ENCODE measurements at regions not wholly inside any gene's neighbourhood (a gene's known extent, or its start where the extent isn't known, plus 50 kb on each side); places are given as distances from the start of the nearest gene placed in this dataset.

GRCh38 chr12:123092866-123093265 is 58.0 kb downstream of the PITPNM2 start:
- peaks cover 40% of the 10 kb centered on the region for H3K4me1 ChIP-seq (ENCODE audit: control insufficient read depth, insufficient read depth, low read length)
- no peak overlapping the region for H3K4me3 ChIP-seq (ENCODE audit: low read depth, low read length)
- WGBS (ENCODE audit: insufficient coverage), result 100% methylated on average over 2 of the region's 4 CpGs
- no peaks in the 10 kb centered on the region for H3K36me3 ChIP-seq (ENCODE audit: control insufficient read depth, insufficient read depth, low read length)
- no peak overlapping the region for H3K27ac ChIP-seq (ENCODE audit: low read depth, low read length)
- no peaks in the 10 kb centered on the region for H3K9me3 ChIP-seq (ENCODE audit: control insufficient read depth, insufficient read depth, low read length)
- H3K27me3 ChIP-seq (ENCODE audit: control insufficient read depth, insufficient read depth, low read length), result no peaks in the 10 kb centered on the region
- no peak for DNase-seq (ENCODE audit: low read depth in 4 of 6, low spot score in 6 of 6)

GRCh38 chr12:123091230-123092150 is 59.4 kb downstream of the PITPNM2 start:
- 93% methylated on average over 7 of the region's 8 CpGs for WGBS (ENCODE audit: insufficient coverage)
- DNase-seq (ENCODE audit: low read depth in 4 of 6, low spot score in 6 of 6), result no peak
- Histone ChIP-seq H3K27ac (ENCODE audit: low read depth, low read length) (no peak overlapping the region), H3K4me1 (ENCODE audit: control insufficient read depth, insufficient read depth, low read length) (peaks cover 28% of the 10 kb centered on the region), H3K4me3 (ENCODE audit: low read depth, low read length) (no peak overlapping the region), H3K27me3 (ENCODE audit: control insufficient read depth, insufficient read depth, low read length) (no peaks in the 10 kb centered on the region), H3K36me3 (ENCODE audit: control insufficient read depth, insufficient read depth, low read length) (no peaks in the 10 kb centered on the region), H3K9me3 (ENCODE audit: control insufficient read depth, insufficient read depth, low read length) (no peaks in the 10 kb centered on the region)

DNA sequence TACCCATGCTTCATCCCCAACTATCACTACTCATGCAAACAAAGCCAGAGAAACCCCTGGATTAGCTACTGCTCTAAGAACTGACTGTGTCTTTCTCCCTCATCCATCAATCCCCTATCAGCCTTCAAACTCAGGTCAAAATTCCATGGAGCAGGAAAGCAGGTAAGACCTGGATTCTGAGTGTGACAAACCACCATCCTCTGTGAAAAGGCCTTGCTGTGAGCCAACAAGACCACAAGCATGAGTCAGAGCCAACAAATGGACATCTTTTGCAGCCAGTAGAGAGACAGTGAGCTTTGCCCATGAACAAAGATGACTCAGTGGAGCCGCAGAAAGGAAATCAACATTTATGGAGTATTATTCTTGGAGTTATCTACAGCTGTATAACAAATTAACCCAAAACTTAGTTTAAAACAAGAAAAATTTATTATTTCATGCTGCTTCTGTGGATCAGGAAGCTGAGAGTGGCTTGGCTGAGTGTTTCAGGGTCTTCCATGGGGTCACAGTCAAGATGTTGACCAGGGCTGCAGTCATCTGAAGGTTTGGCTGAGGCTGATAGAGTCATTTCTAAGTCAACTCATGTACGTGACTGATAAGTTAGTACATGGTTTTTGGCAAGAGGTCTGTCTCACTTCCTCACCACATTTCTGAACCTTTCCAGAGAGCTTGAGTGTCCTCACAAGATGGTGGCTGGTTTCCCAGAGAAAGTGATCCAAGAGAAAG is 61.1 kb downstream of the PITPNM2 start:
- H3K27ac ChIP-seq (ENCODE audit: low read depth, low read length), result no peak overlapping the region
- no peaks in the 10 kb centered on the region for H3K27me3 ChIP-seq (ENCODE audit: control insufficient read depth, insufficient read depth, low read length)
- H3K9me3 ChIP-seq (ENCODE audit: control insufficient read depth, insufficient read depth, low read length), result no peaks in the 10 kb centered on the region

GRCh38 chr12:123089140-123089539 is 61.8 kb downstream of the PITPNM2 start:
- H3K4me1 ChIP-seq (ENCODE audit: control insufficient read depth, insufficient read depth, low read length), result peaks cover 21% of the 10 kb centered on the region
- H3K27me3 ChIP-seq (ENCODE audit: control insufficient read depth, insufficient read depth, low read length), result no peaks in the 10 kb centered on the region
- DNase-seq (ENCODE audit: low read depth in 4 of 6, low spot score in 6 of 6), result no peak
- no peaks in the 10 kb centered on the region for H3K36me3 ChIP-seq (ENCODE audit: control insufficient read depth, insufficient read depth, low read length)
- no peak overlapping the region for H3K27ac ChIP-seq (ENCODE audit: low read depth, low read length)
- H3K4me3 ChIP-seq (ENCODE audit: low read depth, low read length), result no peak overlapping the region
- H3K9me3 ChIP-seq (ENCODE audit: control insufficient read depth, insufficient read depth, low read length), result no peaks in the 10 kb centered on the region
- 94% methylated on average over 5 of the region's 6 CpGs for WGBS (ENCODE audit: insufficient coverage)

More for the DNA sequence above, 61.1 kb downstream of the PITPNM2 start:
- Histone ChIP-seq H3K36me3 (ENCODE audit: control insufficient read depth, insufficient read depth, low read length) (no peaks in the 10 kb centered on the region), H3K4me1 (ENCODE audit: control insufficient read depth, insufficient read depth, low read length) (peaks cover 23% of the 10 kb centered on the region), H3K4me3 (ENCODE audit: low read depth, low read length) (no peak overlapping the region)
- no CpG with 5 or more reads among the region's 2 CpGs for WGBS (ENCODE audit: insufficient coverage)
- no peak for DNase-seq (ENCODE audit: low read depth in 4 of 6, low spot score in 6 of 6)

DNA sequence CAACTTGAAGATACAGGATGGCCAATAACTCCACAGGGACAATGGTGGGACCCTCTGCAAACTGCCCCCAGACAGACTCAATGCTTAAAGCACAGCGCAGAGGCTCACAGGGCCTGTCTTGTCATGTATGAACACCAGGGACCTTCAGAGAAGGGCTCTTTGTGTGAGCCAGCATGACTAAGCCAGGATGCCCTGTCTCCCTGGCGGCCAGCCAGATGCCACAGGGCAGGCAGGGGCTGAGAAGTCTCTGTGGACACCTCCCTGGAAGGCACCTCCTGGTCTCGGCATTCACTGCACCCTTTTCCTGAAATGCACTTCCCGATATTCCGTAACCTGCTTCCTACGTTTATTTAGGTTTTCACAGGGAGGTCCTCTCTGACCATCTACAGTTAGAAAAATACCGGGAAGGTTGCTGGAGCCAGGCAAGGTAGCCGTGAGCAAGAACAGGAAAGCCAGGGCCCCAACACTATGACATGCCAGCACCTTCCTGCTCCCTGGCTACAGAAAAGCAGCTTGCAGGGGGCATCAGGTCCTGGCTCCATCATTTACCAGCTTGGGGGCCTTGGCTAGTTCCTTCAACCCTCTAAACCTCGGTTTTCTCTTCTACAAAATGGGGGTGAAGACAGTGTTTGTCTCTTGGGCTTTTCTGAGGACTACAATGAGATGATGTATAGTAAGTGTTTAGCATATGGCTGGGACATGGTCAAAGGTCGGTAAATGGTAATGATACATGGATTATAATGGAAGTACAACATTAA is 65.0 kb downstream of the PITPNM2 start:
- Histone ChIP-seq H3K4me3 (ENCODE audit: low read depth, low read length) (no peak overlapping the region), H3K9me3 (ENCODE audit: control insufficient read depth, insufficient read depth, low read length) (no peaks in the 10 kb centered on the region), H3K4me1 (ENCODE audit: control insufficient read depth, insufficient read depth, low read length) (peaks cover 24% of the 10 kb centered on the region), H3K27ac (ENCODE audit: low read depth, low read length) (no peak overlapping the region), H3K36me3 (ENCODE audit: control insufficient read depth, insufficient read depth, low read length) (no peaks in the 10 kb centered on the region), H3K27me3 (ENCODE audit: control insufficient read depth, insufficient read depth, low read length) (no peaks in the 10 kb centered on the region)
- peak in 2 of 6 donors; percentile 48 to 58 for DNase-seq (ENCODE audit: low read depth in 4 of 6, low spot score in 6 of 6)
- 55% methylated on average over 8 of the region's 10 CpGs for WGBS (ENCODE audit: insufficient coverage)

DNA sequence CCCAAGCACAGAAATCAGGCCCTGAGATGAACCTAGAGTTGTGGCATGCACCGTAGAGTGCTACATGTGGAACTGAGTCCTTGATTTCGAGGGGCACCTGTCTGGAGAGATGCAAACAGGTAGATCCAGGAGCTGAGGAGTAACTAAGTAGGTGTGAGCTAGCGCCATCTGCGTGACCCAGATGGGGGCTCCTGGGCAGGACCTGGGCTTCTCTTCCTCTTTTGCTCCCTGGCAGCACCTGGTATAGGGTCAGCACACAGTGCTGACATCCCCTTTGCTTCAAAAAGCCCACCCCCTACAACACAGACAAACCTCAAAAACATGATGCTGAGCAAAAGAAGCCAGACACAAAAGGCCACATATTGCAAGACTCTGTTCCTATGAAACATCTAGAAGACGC is 65.8 kb downstream of the PITPNM2 start:
- Histone ChIP-seq H3K9me3 (ENCODE audit: control insufficient read depth, insufficient read depth, low read length) (no peaks in the 10 kb centered on the region), H3K36me3 (ENCODE audit: control insufficient read depth, insufficient read depth, low read length) (no peaks in the 10 kb centered on the region), H3K4me1 (ENCODE audit: control insufficient read depth, insufficient read depth, low read length) (peaks cover 24% of the 10 kb centered on the region), H3K27ac (ENCODE audit: low read depth, low read length) (no peak overlapping the region), H3K4me3 (ENCODE audit: low read depth, low read length) (no peak overlapping the region), H3K27me3 (ENCODE audit: control insufficient read depth, insufficient read depth, low read length) (no peaks in the 10 kb centered on the region)
- DNase-seq (ENCODE audit: low read depth in 4 of 6, low spot score in 6 of 6), result no peak
- 92% methylated on average over 4 of the region's 5 CpGs for WGBS (ENCODE audit: insufficient coverage)

GRCh38 chr12:123083661-123084571 is 67.0 kb downstream of the PITPNM2 start:
- Histone ChIP-seq H3K4me3 (ENCODE audit: low read depth, low read length) (no peak overlapping the region), H3K36me3 (ENCODE audit: control insufficient read depth, insufficient read depth, low read length) (no peaks in the 10 kb centered on the region), H3K27me3 (ENCODE audit: control insufficient read depth, insufficient read depth, low read length) (no peaks in the 10 kb centered on the region), H3K4me1 (ENCODE audit: control insufficient read depth, insufficient read depth, low read length) (peaks cover 26% of the 10 kb centered on the region), H3K9me3 (ENCODE audit: control insufficient read depth, insufficient read depth, low read length) (no peaks in the 10 kb centered on the region), H3K27ac (ENCODE audit: low read depth, low read length) (no peak overlapping the region)
- WGBS (ENCODE audit: insufficient coverage), result 69% methylated on average over 11 of the region's 11 CpGs
- no peak for DNase-seq (ENCODE audit: low read depth in 4 of 6, low spot score in 6 of 6)

DNA sequence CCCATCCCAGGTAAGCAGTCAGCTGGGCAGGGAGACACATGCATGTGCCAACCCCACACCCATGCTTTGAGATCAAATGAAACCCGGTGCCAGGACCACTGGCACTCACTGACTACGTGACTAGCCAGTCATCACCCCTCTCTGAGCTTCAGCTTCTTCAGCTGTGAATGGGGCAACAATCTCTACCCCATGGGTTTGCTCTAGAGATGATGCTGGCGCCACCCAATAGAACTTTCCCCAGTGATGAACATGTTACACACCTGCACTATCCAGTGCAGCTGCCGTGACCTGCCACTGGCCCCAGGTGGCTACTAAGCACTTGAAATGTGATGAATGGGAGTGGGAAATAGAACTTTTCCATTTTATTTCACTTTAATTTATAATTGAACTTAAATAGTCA is 70.3 kb downstream of the PITPNM2 start:
- peaks cover 2% of the 10 kb centered on the region for H3K27me3 ChIP-seq (ENCODE audit: control insufficient read depth, insufficient read depth, low read length)
- H3K27ac ChIP-seq (ENCODE audit: low read depth, low read length), result no peak overlapping the region
- 89% methylated on average over 2 of the region's 4 CpGs for WGBS (ENCODE audit: insufficient coverage)
- no peaks in the 10 kb centered on the region for H3K9me3 ChIP-seq (ENCODE audit: control insufficient read depth, insufficient read depth, low read length)
- no peak overlapping the region for H3K4me3 ChIP-seq (ENCODE audit: low read depth, low read length)
- peaks cover 48% of the 10 kb centered on the region for H3K4me1 ChIP-seq (ENCODE audit: control insufficient read depth, insufficient read depth, low read length)
- no peak for DNase-seq (ENCODE audit: low read depth in 4 of 6, low spot score in 6 of 6)
- H3K36me3 ChIP-seq (ENCODE audit: control insufficient read depth, insufficient read depth, low read length), result no peaks in the 10 kb centered on the region

All from spinal cord (tissue), 9 donors.